Raji (cell line): ENCODE measurements at regions not wholly inside any gene's neighbourhood (a gene's known extent, or its start where the extent isn't known, plus 50 kb on each side); places are given as distances from the start of the nearest gene placed in this dataset.

Experiments
- POLR2A ChIP-seq: IDR thresholded peaks from 2 replicates; pipeline ENCODE4 v1.6.1; 2011; ENCODE audit warnings: low read depth, low read length, control low read depth; ENCODE audit not compliant: insufficient read depth

DNA sequence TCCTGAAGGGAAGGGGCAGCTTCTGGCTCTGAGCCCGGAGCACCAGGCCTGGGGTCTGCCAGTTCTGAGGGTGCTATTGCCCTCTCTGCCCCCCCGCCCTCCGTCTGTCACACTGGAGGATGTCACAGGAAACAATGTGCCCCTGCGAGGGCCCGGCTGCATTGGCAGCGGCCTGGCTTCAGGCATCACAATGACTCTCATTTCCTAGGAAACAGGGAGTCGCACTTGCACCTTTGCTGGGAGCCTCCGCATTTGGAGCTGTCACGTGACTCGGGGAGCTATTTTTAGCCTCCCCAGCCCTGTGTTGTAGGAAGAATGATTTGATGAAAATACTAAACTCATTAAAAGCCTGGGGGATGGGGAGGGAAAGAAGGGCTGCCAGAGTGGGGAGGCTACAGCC is 518.9 kb downstream of the SHQ1 start:
- no peak for TF ChIP-seq POLR2A

DNA sequence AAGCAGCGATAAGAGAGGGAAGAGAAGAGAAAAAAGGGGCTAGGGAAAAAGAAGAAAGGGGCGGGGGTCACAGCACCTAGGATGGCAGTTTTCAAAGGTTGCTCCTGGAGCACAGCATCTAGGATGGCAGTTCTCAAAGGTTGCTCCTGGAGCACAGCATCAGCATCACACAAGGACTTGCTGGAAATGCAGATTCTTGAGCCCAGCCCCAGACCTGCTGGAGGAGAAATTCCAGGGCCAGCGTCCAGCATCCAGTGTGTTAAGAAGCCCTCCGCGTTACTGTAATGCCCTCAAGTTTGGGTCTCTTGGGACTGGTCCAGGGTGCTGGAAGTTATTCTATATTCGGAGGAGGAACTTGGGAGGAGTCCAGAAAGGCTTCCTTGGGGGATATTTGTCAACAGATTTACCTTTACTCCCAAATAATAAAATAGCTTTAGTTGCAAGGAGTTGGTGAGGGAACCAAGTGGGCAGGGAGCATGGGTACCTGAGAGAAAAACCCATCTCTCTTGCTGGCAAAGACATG is 519.4 kb downstream of the SHQ1 start:
- TF ChIP-seq POLR2A, result no peak

GRCh38 chr3:72327008-72327407 is 521.2 kb downstream of the SHQ1 start:
- no peak for TF ChIP-seq POLR2A

- no peak for TF ChIP-seq POLR2A
Observed at GRCh38 chr3:72324253-72324811, 523.9 kb downstream of the SHQ1 start.

DNA sequence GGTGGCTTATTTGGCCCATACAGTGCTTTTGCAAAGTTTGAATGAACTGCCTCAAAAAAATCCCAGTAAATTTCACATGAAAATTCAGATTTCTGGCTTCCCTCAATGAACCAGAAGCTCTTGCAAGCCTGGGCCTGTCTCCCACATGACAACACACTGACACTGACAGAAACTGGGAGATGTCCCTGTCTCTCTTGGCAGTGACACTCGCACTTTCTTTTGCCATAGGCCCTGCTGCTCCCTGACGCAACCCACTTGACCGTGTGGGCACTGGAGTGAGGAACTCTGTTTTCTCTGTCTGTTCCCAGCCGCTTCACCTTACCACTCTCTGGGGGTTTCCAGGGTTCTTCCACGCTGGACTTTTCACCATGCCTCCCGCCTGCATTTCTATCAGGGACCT is 524.5 kb downstream of the SHQ1 start:
- TF ChIP-seq POLR2A, result no peak

DNA sequence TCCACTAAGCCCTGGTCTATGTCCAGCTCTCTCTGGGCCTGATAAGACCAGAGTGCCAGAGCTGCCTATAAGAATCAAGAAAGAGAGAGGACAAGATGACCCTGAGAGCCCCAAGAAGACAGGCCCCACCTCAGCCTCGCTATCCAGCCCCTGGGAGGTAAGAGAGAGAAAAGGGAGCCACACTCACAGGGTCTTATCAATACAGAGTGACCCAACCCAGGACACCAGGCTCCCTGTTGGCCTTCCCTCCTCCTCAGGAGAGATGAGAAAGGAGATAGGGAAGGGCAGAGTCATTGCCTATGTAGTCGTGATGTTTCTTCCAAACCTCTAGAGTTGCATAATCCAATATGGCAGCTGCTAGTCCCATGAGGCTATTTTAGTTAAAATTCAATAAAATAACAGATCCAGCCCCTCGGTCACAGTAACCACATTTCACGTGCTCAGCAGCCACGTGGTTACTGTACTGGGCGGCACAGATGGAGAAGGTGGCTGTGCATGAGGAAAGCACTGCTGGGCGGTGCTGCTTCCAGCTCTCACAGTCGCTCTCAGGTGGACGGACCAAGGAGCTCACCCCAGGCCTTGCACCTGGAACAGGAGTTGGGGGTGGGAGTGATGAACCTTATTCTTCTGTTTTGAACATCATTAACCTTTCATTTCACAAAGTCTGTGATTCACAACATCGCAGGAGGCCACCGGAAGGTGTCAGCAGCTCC is 525.8 kb downstream of the SHQ1 start:
- no peak for TF ChIP-seq POLR2A

- no peak for TF ChIP-seq POLR2A
Observed at GRCh38 chr3:72320955-72321303, 527.3 kb downstream of the SHQ1 start.

GRCh38 chr3:72320095-72320954 is 527.9 kb downstream of the SHQ1 start:
- no peak for TF ChIP-seq POLR2A

GRCh38 chr3:72319194-72320094 is 528.8 kb downstream of the SHQ1 start:
- TF ChIP-seq POLR2A, result no peak

DNA sequence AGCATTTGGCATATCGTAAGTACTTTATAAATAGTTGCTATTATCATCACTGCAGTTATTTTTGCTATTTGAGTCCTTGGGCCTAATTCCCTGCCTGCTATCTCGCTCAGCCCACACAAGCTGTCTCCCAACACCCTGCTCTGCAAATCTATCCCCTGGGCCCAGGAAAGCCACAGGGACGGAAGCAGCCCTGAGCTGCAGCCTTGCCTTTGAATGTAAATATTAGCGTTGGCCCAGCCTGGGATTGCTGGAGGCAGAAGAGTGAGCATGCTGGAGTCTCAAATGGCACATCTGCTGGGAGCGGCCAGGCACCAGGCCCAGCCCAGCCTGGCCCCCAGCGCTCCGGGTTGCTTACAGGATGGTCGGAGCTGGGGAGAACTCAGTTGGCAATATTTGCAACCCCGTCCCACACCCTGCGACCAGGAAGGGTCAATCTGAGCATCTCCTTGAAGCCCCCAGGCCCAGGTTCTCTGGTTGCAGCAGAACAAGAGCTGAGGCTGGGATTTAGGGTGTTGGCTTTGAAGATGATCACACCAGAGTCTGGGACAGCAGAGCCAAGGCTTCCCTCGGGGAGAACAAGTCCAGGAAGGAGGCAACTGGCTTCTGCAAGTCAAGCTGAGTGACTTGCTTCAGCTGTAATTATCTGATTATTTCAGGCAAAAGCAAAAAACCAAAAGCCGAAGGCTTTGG is 529.6 kb downstream of the SHQ1 start:
- TF ChIP-seq POLR2A, result no peak

DNA sequence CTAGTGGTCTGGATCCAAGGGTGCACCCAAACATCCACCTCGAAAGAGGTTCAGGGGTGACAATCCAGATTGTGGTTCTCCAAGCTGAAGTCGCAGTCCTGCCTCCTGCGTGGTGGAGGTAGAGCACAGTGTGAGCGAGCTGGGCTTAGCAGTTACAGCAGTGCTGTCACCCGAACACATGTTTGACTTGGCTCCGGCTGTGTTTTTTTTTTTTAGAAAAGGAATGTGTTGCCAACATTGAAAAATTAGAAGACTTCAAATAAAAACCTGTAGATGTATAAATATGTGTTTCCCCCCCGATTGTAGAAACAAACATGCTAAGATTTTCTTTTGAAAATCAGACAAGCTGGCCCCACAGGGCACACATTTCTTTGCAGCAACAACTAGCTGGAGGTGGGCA is 530.8 kb downstream of the SHQ1 start:
- TF ChIP-seq POLR2A, result no peak

- TF ChIP-seq POLR2A, result no peak
Observed at GRCh38 chr3:72316501-72317279, 531.6 kb downstream of the SHQ1 start.

GRCh38 chr3:72313308-72313707 is 528.4 kb upstream of the PROK2 start:
- no peak for TF ChIP-seq POLR2A

DNA sequence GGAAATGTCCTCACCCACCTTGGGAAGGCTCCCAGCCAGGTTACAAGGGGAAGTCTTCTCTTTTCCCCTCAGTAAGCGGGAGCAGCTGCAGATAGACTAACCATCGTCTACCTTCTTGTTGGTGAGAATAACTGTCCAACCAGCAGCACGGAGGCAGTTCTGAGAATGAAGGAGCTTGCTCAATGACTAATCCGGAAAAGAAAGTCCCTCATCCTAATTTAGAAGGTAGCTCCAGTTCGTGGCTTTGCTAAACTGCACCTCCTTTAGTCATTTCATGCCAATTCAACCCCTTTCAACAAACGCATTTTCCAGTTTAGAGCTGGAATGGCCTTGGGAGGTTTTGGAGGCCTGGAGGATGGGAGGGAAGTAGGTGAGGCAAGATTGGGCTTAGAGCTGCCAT is 527.4 kb upstream of the PROK2 start:
- TF ChIP-seq POLR2A, result no peak
